ENCODE measurements at regions not wholly inside any gene's neighbourhood (a gene's known extent, or its start where the extent isn't known, plus 50 kb on each side); places are given as distances from the start of the nearest gene placed in this dataset.

- Histone ChIP-seq H4K20me1 (replicated peaks; ENCODE audit: insufficient read depth) (no peaks in the 10 kb centered on the region), H3K4me2 (no peak overlapping the region), H3K4me1 (ENCODE audit: insufficient read depth) (no peaks in the 10 kb centered on the region), H3K27ac (ENCODE audit: low read depth) (no peak overlapping the region), H2AFZ (no peak overlapping the region), H3K4me3 (no peak overlapping the region), H3K79me2 (replicated peaks; ENCODE audit: insufficient read depth) (no peaks in the 10 kb centered on the region), H3K36me3 (ENCODE audit: insufficient read depth) (no peaks in the 10 kb centered on the region), H3F3A (replicated peaks; ENCODE audit: low read depth) (no peaks in the 10 kb centered on the region), H3K9me2 (ENCODE audit: insufficient read depth) (no peaks in the 10 kb centered on the region), H3K27me3 (ENCODE audit: insufficient read depth) (no peaks in the 10 kb centered on the region)
- no peaks in the 10 kb centered on the region for H3K4me1 Mint-ChIP-seq
- peak; percentile 12 for DNase-seq (ENCODE audit: low spot score)
- no peak overlapping the region for H3K27ac Mint-ChIP-seq
- no peaks in the 10 kb centered on the region for H3K36me3 Mint-ChIP-seq (ENCODE audit: low read depth)
- no peaks in the 10 kb centered on the region for H3K27me3 Mint-ChIP-seq (ENCODE audit: insufficient read depth, low read depth, poor library complexity)
- H3K9me3 Mint-ChIP-seq: peaks cover 7% of the 10 kb centered on the region; the same call in 2 of the 3 replicates
- H3K4me3 Mint-ChIP-seq: no peak overlapping the region
- ATAC-seq: no peak
- no peak for TF ChIP-seq NANOG (IDR thresholded peaks at IDR 0.05; ENCODE audit: borderline replicate concordance)
- TF ChIP-seq EZH2 (IDR thresholded peaks at IDR 0.05; ENCODE audit: low read depth, unreplicated experiment): no peak
- TF ChIP-seq, protein P1, sequence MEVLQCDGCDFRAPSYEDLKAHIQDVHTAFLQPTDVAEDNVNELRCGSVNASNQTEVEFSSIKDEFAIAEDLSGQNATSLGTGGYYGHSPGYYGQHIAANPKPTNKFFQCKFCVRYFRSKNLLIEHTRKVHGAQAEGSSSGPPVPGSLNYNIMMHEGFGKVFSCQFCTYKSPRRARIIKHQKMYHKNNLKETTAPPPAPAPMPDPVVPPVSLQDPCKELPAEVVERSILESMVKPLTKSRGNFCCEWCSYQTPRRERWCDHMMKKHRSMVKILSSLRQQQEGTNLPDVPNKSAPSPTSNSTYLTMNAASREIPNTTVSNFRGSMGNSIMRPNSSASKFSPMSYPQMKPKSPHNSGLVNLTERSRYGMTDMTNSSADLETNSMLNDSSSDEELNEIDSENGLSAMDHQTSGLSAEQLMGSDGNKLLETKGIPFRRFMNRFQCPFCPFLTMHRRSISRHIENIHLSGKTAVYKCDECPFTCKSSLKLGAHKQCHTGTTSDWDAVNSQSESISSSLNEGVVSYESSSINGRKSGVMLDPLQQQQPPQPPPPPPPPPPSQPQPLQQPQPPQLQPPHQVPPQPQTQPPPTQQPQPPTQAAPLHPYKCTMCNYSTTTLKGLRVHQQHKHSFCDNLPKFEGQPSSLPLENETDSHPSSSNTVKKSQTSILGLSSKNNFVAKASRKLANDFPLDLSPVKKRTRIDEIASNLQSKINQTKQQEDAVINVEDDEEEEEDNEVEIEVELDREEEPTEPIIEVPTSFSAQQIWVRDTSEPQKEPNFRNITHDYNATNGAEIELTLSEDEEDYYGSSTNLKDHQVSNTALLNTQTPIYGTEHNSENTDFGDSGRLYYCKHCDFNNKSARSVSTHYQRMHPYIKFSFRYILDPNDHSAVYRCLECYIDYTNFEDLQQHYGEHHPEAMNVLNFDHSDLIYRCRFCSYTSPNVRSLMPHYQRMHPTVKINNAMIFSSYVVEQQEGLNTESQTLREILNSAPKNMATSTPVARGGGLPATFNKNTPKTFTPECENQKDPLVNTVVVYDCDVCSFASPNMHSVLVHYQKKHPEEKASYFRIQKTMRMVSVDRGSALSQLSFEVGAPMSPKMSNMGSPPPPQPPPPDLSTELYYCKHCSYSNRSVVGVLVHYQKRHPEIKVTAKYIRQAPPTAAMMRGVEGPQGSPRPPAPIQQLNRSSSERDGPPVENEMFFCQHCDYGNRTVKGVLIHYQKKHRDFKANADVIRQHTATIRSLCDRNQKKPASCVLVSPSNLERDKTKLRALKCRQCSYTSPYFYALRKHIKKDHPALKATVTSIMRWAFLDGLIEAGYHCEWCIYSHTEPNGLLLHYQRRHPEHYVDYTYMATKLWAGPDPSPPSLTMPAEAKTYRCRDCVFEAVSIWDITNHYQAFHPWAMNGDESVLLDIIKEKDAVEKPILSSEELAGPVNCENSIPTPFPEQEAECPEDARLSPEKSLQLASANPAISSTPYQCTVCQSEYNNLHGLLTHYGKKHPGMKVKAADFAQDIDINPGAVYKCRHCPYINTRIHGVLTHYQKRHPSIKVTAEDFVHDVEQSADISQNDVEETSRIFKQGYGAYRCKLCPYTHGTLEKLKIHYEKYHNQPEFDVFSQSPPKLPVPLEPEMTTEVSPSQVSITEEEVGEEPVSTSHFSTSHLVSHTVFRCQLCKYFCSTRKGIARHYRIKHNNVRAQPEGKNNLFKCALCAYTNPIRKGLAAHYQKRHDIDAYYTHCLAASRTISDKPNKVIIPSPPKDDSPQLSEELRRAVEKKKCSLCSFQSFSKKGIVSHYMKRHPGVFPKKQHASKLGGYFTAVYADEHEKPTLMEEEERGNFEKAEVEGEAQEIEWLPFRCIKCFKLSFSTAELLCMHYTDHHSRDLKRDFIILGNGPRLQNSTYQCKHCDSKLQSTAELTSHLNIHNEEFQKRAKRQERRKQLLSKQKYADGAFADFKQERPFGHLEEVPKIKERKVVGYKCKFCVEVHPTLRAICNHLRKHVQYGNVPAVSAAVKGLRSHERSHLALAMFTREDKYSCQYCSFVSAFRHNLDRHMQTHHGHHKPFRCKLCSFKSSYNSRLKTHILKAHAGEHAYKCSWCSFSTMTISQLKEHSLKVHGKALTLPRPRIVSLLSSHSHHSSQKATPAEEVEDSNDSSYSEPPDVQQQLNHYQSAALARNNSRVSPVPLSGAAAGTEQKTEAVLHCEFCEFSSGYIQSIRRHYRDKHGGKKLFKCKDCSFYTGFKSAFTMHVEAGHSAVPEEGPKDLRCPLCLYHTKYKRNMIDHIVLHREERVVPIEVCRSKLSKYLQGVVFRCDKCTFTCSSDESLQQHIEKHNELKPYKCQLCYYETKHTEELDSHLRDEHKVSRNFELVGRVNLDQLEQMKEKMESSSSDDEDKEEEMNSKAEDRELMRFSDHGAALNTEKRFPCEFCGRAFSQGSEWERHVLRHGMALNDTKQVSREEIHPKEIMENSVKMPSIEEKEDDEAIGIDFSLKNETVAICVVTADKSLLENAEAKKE (CRISPR knock-in tag; IDR thresholded peaks at IDR 0.05): no peak
- no peak for TF ChIP-seq STAT1 (IDR thresholded peaks at IDR 0.05; ENCODE audit: unreplicated experiment)
- peak; percentile 34 to 46 for TF ChIP-seq CTCF (conservative IDR thresholded peaks at IDR 0.05; ENCODE audit: low read depth in 2 of 2)
- no peak for TF ChIP-seq ZNF114 (CRISPR knock-in tag; IDR thresholded peaks at IDR 0.05)
Measured at GRCh38 chrX:101787934-101788333, 128.3 kb upstream of the ARMCX2 start.
